ENCODE measurements at regions not wholly inside any gene's neighbourhood (a gene's known extent, or its start where the extent isn't known, plus 50 kb on each side); places are given as distances from the start of the nearest gene placed in this dataset.
"Not testable (repeated sequence)": the region's sequence is repeated elsewhere in the genome, so short reads cannot be mapped to it uniquely, and the experiment has no call there.

DNA sequence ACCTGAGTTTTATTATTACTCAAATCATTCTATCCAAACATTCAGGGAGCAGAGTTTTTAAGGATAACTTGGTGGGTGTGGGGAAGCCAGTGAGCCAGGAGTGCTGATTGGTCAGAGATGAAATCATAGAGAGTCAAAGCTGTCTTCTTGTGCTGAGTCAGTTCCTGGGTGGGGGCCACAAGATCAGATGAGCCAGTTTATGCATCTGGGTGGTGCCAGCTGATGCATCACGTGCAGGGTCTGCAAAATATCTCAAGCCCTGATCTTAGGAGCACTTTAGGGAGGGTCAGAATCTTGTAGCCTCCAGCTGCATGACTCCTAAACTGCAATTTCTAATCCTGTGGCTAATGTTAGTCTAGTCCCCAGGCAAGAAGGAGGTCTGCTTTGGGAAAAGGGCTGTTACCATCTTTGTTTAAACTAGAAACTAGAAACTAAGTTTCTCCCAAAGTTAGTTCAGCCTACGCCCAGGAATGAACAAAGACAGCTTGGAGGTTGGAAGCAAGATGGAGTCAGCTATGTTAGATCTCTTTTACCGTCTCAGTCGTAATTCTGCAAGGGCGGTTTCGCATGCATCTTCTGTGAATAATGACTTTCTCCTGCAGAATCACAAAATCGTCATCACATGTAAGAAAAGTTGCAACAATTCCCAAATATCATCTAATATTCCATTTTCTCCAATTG lies 97.5 kb downstream of the ZNF664 start:
- not testable (repeated sequence) for DNase-seq

DNA sequence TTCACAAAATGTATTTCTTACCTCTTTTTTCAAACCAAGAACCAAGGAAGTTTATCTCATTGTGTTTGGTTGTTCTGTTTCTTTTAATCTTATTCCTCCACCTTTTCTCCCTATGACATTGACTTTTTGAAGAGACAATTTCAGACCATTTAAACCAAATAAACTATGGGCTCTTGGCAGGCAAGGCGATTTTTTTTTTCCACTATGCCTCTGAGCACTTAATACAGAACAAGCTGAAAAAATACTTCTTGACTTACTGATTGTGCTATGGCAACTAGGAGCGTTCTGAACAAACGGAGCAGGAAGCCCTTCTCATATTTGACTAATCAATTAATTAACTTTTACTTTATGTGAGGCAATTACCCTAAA lies 98.0 kb downstream of the ZNF664 start:
- no peak for DNase-seq

DNA sequence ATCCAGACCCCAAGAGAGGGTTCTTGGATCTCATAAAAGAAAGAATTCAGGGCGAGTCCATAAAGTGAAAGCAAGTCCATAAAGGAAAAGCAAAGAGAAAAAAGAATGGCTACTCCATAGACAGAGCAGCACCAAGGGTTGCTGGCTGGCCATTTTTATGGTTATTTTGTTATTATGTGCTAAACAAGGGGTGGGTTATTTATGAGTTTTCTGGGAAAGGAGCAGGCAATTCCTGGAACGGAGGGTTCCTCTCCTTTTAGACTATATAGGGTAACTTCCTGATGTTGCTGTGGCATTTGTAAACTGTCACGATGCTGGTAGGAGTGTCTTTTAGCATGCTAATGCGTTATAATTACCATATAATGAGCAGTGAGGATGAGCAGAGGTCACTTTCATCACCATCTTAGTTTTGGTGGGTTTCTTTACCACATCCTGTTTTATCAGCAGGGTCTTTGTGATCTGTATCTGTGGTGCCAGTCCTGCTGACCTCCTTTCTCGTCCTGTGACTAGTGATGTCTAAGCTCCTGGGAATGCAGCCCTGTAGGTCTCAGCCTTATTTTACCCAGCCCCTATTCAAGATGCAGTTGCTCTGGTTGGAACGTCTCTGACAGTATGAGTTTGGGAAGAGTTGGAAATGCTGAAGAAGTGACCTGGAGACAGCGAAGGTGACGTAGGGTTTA lies 100.5 kb downstream of the ZNF664 start:
- DNase-seq, result no peak

DNA sequence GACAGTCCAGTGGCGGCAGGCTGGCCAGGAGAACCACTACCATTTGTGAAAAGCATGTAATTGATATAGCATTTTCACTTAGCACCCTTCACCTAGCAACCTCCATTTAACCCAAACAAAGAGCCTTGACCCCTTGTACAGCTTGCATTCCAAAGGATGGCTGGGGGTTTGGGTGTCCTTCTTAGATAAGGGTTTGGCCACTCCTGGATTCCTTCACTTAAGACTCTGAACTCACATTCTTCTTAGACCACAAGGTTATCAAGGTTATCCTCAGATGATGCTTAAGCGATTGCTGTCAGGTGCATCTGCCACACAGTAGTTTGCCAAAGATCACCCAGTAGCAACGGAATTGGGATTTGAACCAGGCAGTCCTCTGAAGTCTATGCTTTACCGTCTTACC lies 102.8 kb downstream of the ZNF664 start:
- DNase-seq, result no peak

DNA sequence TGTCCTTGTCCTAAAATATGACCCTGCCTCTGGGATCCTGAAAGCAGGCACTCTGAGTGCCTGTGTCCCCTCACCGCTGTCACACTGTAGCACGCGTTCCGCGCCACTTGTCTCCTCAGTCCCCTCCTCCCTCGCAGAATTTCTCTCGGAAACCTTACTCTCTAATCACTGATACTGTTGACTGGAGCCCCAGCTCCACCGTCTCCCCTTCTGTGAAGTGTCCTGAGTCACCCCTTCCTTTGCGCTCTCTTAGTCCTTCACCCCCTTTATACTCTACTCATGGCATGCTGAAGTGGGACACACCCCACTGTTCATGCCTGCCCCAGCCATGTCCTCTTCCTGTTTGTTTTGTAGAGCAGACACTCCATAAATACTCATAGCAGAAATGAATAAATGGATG lies 104.7 kb downstream of the ZNF664 start:
- no peak for DNase-seq

DNA sequence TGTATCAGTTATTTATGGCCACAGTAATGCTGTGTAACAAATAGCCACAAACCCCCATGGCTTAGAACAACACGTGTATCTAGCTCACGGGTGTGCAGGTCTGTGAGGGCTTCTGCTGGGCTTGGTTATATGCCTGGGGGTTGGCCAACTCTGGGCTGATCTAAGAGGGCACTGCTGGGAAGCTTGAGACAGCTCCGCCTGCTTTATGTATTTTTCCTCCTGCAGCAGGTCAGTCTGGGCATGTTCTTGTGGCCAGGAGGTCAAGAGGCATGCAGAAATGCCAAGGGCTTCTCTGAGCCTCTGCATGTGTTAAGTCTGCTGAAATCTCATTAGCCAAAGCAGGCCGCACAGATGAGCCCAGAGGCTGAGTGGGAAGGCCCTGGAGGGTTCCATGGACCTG lies 105.8 kb downstream of the ZNF664 start:
- DNase-seq, result no peak

DNA sequence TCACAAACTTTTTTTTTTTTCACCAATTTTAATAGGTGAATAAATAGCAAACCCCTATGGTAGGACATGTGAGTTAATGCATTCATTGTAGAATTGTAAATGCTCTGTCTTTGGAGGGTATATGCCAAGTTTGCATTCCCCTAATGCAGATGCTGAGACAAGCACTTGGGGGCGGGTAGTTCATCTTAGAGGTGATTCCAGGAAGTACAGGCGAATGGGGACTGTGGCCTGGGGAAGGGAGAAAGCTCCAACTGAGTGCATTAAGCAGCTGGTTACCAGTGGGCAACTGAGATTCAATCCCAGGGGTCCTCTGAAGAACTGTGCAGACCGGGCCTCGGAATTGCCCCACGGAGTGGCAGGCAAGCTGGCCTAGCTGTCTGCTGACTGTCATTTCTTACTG lies 107.6 kb downstream of the ZNF664 start:
- DNase-seq, result no peak

DNA sequence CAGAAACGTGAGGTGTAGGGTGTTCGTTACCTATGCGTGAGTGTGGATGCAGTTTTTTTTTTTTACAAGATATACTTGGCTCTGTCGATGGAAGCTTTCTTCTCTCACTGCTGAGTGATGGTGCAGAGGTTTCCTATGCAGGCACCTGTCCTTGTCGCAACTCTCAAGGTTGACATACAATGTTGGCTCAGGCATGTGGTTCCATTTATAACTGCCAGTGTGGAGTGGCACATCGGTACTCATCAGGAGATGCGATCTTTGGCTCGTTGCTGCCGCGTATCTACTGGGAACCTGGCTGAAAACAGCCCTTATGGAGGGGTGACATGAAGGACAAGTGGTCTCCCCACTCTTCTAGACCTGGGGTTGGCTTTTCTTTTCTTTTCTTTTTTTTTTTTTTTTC lies 109.0 kb downstream of the ZNF664 start:
- DNase-seq, result no peak

DNA sequence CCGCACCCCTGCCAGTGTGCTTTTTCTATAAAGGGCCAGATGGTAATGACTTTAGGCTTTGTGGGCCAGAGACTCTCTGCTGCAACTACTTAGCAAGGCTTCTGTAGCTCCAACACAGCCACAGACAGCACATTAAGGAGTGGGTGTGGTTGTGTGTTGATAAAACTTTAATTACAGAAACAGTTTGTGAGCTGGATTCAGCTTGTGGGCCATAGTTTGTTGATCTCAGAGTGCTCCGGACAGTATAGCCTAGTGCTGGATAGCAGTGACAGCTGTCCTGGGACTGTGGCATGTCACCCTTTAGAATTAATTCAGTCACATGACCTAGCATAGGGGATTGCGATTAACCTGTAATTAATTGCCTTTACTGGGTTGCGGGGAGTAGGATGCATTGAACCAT lies 109.7 kb downstream of the ZNF664 start:
- DNase-seq, result no peak

DNA sequence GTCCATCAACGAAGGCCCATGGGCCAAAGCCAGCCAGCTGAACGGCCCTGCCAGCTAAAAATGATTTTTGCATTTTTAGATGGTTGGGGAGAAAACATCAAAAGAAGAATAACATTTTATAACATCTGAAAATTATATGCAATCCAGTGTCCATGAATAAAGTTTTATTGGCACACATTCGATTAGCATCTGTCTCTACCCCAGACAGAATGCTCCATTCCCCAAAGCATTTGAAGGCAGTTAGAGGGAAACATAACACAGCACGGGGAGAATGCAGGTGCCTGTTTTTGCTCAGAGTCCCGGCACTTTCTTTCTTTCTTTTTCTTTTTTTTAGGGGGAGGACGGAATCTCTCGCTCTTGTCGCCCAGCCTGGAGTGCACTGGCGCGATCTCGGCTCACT lies 110.7 kb downstream of the ZNF664 start:
- no peak for DNase-seq

DNA sequence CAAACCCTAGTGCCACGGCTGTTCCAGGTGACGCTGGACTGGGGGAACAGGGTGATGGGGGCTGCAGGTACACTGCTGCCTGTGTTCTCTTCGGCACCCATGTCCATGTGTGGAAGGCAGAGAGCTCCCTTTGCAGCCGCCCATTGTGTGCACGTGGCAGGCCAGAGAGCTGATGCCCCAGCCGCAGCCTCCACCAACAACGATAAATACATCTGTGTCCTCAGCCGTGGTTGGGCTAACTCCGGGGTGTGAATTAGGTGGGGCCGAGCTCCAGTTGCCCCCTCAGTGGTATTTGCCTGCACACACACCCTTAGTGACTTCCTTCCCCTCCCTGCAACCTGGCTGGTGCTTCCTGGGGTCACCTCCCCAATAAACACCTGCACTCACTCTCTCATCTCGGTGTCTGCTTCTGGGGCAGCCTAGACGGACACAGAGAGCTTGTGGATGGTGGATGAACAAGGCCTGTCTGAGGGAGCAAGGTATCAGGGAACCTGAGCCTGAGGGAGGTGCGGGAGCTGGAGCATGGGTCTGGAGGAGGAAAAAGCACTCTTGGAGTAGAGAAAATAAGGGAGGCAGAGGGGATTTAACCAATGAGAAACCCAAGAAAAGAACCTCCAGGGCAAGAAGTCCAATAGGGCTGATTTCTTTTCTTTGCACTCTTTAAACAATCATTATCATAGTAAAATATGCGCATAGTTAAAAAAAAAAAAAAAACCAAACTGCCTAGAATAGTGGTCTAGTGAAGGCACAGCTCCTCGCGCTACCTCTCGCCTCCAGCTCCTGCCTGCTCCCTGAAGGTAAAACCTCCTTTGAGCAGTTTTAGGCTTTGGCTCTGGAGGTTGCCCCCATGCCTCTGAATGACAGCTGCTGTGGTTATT lies 112.6 kb downstream of the ZNF664 start:
- DNase-seq, result no peak

DNA sequence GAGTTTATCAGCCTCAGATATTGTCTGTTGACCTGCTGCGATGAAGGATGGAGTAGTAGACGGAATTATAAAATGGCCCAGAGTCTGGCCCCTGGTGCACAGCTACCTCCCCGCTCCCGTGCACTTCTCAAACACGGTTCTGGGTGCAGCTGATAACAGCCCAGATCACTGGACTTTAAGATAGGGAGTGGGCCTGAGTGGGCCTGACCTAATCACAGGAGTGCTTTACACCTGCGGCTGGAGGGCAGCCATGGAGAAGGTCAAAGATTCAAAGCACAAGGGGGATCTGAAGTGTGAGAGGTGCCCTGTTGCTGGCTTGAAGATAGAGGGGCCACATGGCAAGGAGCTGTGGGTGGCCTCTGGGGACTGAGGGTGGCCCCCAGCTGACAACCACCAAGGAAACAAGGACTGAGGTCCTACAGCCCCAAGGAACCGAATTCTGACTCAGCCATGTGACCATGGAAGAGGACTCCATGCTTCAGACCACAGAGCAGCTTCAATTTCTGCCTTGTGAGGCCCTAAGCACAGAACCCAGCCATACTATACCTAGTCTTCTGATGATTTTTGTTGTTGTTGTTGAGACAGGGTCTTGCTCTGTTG lies 113.4 kb downstream of the ZNF664 start:
- no peak for DNase-seq

DNA sequence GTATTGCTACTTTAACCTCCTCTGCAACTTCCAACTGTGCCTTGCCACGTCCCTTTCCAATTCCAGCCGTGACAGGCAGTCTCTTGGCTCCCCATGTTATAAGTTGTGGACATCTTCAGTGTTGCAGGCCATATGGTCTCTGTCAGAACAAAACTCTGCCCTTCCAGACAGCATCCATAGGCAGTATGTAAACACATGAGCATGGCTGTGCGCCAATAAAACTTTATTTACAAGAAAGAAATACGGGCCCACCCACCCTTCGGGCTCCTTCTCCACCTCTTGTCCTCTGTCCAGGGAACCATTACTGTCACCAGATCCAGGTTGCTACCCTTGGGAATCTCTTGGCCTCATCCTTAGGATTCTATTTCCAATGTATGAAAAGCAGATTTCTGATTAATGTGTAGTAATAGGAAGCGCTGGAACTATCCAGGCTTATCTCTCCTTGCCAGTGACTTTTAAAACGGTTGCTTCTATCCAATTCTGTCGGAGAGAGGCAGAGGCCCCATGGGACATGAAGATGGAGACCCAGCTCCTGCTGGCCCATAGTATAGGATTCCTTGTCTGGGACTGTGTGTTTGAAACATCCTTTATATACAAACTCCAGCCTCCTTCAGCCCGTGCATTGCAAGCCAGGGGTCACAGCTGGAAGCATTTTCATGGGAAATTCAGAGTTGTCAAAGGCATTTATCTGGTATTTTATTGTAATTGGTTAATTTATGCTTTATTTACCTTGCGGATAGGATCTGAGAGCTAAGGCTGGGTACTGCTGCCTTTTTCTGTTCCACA lies 114.4 kb downstream of the ZNF664 start:
- no peak for DNase-seq

DNA sequence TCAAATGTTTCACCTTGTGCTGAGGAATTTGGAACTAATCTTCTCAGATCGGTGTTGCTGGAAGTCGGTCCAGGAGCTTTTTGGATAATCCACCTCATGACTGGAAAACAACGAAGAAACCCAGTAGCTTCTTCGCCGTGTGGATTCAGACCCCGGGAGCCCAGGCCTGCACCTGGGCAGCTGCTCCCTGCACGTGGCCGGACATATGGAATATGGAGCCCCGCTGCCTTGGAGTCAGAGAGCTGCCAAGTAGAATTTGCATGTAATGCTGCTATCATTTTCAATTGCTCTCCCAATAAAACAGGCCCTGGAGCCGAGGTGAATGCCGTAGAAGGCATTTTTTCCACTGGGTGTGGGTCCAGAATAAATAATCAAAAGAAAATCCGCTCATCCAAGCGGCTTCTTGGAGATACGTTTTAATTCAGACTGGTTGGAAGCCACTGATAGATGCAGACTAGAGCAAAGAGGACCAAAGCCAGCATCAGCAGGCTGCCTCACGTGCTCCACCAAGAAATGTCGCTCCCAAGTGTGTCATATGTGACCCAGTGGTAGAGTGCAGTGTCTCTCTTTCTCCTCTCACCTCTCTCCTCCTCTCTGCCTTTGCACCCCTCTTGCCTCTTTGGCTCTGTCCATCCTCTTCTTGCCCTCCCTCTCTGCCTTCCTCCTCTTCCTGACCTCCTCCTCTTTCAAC lies 115.3 kb downstream of the ZNF664 start:
- DNase-seq, result no peak

DNA sequence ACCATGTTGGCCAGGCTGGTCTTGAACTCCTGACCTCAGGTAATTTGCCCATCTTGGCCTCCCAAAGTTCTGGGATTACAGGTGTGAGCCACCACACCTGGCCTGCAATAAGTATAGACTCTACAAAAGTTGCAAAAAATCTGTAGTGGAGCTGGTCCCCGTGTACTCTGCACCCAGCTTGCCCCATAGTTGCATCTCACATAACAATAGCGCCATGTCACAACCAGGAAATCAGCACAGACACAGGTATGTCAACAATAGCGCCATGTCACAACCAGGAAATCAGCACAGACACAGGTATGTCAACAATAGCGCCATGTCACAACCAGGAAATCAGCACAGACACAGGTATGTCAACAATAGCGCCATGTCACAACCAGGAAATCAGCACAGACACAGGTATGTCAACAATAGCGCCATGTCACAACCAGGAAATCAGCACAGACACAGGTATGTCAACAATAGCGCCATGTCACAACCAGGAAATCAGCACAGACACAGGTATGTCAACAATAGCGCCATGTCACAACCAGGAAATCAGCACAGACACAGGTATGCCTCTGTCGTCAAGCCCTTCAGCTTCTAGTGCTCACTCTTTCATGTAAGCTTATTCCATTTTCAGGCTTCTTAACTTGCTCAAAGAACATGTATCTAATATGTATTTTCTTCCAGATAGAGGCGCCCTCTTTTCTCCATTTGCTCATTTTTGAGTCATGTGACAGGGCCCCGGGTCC lies 116.3 kb downstream of the ZNF664 start:
- DNase-seq, result not testable (repeated sequence)

DNA sequence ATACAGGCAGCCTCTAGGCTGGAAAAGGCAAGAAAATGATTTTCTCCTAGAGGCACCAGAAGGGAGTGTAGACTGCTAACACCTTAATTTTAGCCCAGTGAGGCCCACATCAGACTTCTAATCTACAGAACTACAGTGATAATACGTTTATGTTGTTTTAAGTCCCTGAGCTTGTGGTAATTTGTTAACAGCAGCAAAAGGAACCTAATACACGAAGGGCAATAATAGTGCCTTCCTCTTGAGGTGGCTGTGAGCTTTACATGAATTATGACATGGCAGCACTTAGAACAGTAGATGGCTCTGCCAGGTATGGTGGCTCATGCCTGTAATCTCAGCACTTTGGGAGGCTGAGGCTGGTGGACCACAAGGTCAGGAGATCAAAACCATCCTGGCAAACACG lies 118.8 kb downstream of the ZNF664 start:
- no peak for DNase-seq

DNA sequence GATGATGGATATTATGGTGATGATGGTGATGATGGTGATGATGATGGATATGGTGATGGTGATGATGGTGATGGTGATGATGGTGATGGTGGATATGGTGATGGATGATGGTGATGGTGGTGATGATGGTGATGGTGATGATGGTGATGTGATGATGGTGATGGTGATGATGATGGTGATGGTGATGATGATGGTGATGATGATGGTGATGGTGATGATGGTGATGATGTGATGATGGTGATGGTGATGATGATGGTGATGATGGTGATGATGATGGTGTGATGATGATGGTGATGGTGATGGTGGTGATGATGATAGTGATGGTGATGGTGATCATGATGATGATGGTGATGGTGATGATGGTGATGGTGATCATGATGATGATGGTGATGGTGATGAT lies 119.5 kb downstream of the ZNF664 start:
- DNase-seq, result not testable (repeated sequence)

DNA sequence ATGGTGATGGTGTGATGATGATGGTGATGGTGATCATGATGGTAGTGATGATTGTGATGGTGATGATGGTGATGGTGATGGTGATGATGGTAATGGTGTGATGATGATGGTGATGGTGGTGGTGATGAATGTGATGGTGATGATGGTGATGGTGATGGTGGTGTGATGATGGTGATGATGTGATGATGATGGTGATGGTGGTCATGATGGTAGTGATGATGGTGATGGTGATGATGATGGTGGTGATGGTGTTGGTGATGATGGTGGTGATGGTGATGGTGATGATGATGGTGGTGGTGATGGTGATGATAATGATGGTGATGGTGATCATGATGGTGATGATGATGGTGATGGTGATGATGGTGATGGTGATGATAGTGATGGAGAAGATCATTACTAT lies 120.3 kb downstream of the ZNF664 start:
- DNase-seq, result no peak

DNA sequence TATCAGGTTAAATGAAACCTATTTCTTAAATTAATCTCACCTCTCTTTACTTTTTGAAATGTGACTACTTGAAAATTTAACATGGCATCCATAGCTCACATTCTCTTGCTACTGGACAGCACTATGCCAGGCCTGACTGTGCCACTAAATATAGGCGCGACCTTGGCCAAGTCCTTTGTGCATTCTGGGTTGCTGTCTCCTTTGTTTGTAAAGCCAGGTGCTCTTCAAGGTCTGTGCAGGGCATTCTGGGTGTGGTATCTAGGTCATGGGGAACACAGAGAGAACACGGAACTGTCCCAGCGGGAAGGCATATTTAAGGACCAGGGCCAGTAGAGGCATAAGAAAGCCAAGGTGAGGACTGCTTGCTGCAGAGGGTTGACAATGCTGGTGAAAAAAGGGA lies 121.2 kb downstream of the ZNF664 start:
- no peak for DNase-seq

DNA sequence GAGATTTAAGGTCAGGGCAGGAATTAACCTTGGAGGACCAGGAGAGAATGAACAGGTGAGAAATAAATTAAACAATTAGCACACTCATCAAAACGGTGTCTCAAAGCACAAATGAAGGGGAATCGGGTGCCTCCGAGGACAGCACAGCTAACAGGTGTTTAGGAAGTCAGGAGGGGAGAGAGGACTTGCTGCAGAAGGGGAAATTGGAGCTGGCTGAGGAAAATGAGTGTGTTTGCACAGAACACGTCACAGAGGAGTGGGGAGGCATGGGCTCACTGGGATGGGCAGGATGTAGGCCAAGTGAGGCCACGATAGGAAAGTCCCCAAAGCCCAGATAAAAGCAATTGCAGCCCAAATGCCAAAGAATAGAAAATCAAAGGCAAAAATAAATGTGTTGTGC lies 121.7 kb downstream of the ZNF664 start:
- DNase-seq, result no peak

DNA sequence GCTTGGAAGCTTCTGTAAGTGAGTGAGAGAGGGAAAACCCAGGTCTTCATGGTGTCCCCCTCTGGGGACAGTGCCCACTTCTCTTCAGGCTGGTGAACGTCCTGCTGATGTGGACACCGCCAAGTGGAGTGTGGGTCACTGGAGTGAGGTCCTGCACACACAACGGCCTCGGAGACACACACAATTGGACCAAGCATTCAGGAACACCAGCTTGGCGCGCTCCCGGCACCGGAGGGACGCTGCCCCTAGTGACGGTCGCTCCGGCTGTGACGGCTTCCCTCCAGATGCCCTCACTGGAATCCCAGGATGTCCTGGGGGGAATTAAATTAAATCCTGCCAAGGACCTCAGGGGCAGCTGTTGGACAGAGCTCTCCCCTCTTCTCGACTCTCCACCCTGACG lies 123.1 kb downstream of the ZNF664 start:
- no peak for DNase-seq

Measured in stimulated activated CD4-positive, alpha-beta T cell treated with anti-CD3 and anti-CD28 coated beads, Interleukin-4, amount 100 ng/mL, for 4 hours (primary cell).